ENCODE measurements at regions not wholly inside any gene's neighbourhood (a gene's known extent, or its start where the extent isn't known, plus 50 kb on each side); places are given as distances from the start of the nearest gene placed in this dataset.

DNA sequence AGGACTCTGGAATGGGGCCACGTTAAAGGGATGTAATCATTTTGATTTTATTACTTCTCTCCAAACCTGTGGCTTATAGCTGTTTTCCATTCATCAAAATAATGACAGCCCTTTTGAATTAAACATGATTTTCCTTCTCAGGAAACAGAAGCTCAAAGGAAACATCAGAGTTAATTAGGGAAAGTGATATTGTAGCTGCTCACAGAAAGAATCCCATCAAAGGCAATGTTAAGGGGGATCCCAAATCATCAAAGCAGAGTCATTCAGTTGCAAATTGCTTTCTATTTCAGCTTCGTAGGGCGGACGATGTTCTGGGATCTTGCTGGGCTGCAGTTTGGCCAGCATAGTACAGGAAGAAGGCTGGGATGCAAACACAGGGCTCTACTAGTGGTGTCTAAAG is 563.2 kb downstream of the CCSER2 start:
- H3K27me3 Mint-ChIP-seq (ENCODE audit: unreplicated experiment): peaks cover 3% of the 10 kb centered on the region
- TF ChIP-seq, protein P1, sequence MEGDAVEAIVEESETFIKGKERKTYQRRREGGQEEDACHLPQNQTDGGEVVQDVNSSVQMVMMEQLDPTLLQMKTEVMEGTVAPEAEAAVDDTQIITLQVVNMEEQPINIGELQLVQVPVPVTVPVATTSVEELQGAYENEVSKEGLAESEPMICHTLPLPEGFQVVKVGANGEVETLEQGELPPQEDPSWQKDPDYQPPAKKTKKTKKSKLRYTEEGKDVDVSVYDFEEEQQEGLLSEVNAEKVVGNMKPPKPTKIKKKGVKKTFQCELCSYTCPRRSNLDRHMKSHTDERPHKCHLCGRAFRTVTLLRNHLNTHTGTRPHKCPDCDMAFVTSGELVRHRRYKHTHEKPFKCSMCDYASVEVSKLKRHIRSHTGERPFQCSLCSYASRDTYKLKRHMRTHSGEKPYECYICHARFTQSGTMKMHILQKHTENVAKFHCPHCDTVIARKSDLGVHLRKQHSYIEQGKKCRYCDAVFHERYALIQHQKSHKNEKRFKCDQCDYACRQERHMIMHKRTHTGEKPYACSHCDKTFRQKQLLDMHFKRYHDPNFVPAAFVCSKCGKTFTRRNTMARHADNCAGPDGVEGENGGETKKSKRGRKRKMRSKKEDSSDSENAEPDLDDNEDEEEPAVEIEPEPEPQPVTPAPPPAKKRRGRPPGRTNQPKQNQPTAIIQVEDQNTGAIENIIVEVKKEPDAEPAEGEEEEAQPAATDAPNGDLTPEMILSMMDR (IDR thresholded peaks at IDR 0.05; ENCODE audit: unreplicated experiment): no peak
- no TSS peak for BruUV-seq (replicated peaks)
- no peak for DNase-seq
- intact Hi-C loops (cut with micrococcal nuclease; ENCODE audit: unreplicated experiment): no loop called here
- H3K4me3 Mint-ChIP-seq (ENCODE audit: low read depth, unreplicated experiment): no peak overlapping the region
- no peaks in the 10 kb centered on the region for H3K36me3 Mint-ChIP-seq (ENCODE audit: insufficient read depth, unreplicated experiment)
- H3K27ac Mint-ChIP-seq (ENCODE audit: unreplicated experiment): no peak overlapping the region
- peaks cover 2% of the 10 kb centered on the region for H3K9me3 Mint-ChIP-seq (ENCODE audit: low read depth, unreplicated experiment)
- no peaks in the 10 kb centered on the region for H3K4me1 Mint-ChIP-seq (ENCODE audit: low read depth, unreplicated experiment)
- CTCF ChIA-PET: no interaction called here

DNA sequence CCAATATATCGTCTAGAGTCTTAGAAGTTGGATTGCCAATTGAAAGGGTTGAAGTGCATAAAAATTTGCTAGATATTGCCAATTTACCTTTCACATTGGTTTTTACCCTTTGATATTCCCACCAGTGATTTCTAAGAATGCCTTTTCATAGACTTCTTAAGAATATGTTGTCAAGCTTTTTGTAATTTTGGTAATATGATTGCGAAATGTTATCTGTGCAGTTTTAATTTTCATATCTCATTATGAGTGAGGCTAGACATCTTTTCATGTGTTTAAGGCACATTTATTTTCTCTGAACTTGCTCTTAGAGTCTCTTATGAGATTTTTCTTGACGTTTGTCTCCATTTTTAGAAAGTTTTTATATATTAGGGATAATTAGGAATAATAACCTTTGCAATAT is 567.2 kb downstream of the CCSER2 start:
- DNase-seq: no peak
- H3K9me3 Mint-ChIP-seq (ENCODE audit: low read depth, unreplicated experiment): peaks cover 2% of the 10 kb centered on the region
- H3K27me3 Mint-ChIP-seq (ENCODE audit: unreplicated experiment): peaks cover 2% of the 10 kb centered on the region
- no peak overlapping the region for H3K4me3 Mint-ChIP-seq (ENCODE audit: low read depth, unreplicated experiment)
- BruUV-seq (replicated peaks): no TSS peak
- CTCF ChIA-PET: no interaction called here
- TF ChIP-seq, protein P1 (IDR thresholded peaks at IDR 0.05; ENCODE audit: unreplicated experiment): no peak
- intact Hi-C loops (cut with micrococcal nuclease; ENCODE audit: unreplicated experiment): no loop called here
- no peak overlapping the region for H3K27ac Mint-ChIP-seq (ENCODE audit: unreplicated experiment)
- no peaks in the 10 kb centered on the region for H3K4me1 Mint-ChIP-seq (ENCODE audit: low read depth, unreplicated experiment)
- H3K36me3 Mint-ChIP-seq (ENCODE audit: insufficient read depth, unreplicated experiment): no peaks in the 10 kb centered on the region

DNA sequence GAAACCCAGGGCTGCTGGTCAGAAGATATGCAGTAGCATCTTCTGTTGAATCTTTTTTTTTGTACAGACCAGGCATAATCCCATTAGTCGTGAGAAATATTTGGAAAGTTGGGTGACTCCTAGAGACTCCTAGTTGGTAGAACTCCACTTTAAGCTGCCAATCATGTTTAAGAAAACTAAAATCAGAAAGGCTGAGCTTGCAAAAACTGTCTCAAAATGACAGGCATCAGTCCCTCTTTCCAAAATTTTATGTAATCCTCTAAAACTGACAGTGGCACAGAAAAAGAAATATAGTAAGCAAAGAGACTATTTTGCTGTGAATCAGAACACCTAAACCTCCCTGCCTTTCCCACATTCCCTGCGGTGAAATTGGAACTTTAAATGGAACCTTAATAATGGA is 568.5 kb downstream of the CCSER2 start:
- TF ChIP-seq, protein P1 (IDR thresholded peaks at IDR 0.05; ENCODE audit: unreplicated experiment): no peak
- Mint-ChIP-seq H3K27ac (ENCODE audit: unreplicated experiment) (no peak overlapping the region), H3K9me3 (ENCODE audit: low read depth, unreplicated experiment) (peaks cover 2% of the 10 kb centered on the region), H3K27me3 (ENCODE audit: unreplicated experiment) (peaks cover 15% of the 10 kb centered on the region), H3K36me3 (ENCODE audit: insufficient read depth, unreplicated experiment) (no peaks in the 10 kb centered on the region), H3K4me1 (ENCODE audit: low read depth, unreplicated experiment) (no peaks in the 10 kb centered on the region), H3K4me3 (ENCODE audit: low read depth, unreplicated experiment) (no peak overlapping the region)
- no peak for DNase-seq
- intact Hi-C loops (cut with micrococcal nuclease; ENCODE audit: unreplicated experiment): no loop called here
- no TSS peak for BruUV-seq (replicated peaks)
- CTCF ChIA-PET: no interaction called here

DNA sequence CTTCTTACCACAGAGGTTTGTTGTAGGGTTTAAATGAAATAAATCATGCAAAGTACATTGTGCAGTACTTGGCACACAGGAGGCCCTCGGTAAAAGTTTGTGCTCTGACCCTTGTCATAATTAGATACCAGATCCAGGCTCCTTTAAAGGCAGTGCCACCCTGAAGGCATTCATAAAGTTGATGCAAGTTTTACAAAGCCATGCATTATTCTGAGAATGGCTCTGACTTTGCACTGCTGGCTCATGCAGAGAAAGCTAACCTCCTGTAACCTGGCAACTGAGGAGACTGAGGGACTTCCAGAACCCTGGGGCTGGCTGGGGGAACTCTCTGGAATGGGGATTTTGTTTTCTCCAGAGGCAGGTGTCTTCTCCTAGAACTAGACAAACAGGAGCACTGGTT is 570.9 kb downstream of the CCSER2 start:
- intact Hi-C loops (cut with micrococcal nuclease; ENCODE audit: unreplicated experiment): no loop called here
- CTCF ChIA-PET: no interaction called here
- TF ChIP-seq, protein P1 (IDR thresholded peaks at IDR 0.05; ENCODE audit: unreplicated experiment): no peak
- Mint-ChIP-seq H3K9me3 (ENCODE audit: low read depth, unreplicated experiment) (no peaks in the 10 kb centered on the region), H3K4me1 (ENCODE audit: low read depth, unreplicated experiment) (no peaks in the 10 kb centered on the region), H3K4me3 (ENCODE audit: low read depth, unreplicated experiment) (no peak overlapping the region), H3K27me3 (ENCODE audit: unreplicated experiment) (peaks cover 17% of the 10 kb centered on the region), H3K36me3 (ENCODE audit: insufficient read depth, unreplicated experiment) (no peaks in the 10 kb centered on the region), H3K27ac (ENCODE audit: unreplicated experiment) (no peak overlapping the region)
- no TSS peak for BruUV-seq (replicated peaks)
- no peak for DNase-seq

DNA sequence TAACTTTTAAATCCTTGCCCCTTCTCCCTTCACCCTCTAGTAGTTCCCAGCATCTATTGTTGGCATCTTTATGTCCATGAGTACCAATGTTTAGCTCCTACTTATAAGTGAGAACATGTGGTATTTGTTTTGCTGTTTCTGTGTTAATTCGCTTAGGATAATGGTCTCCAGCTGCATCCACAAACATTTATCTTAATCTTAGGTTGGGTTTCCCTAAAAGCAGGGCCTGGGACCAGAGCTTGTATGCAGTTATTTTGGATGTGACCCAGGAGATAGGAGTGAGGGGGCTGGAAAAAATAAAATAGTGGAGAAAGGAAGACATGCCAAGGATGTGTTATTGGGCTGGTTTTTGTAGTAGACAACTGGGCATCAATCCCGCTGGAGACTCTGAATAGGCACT is 571.8 kb downstream of the CCSER2 start:
- TF ChIP-seq, protein P1 (IDR thresholded peaks at IDR 0.05; ENCODE audit: unreplicated experiment): no peak
- no TSS peak for BruUV-seq (replicated peaks)
- no peak overlapping the region for H3K4me3 Mint-ChIP-seq (ENCODE audit: low read depth, unreplicated experiment)
- H3K4me1 Mint-ChIP-seq (ENCODE audit: low read depth, unreplicated experiment): no peaks in the 10 kb centered on the region
- no peak for DNase-seq
- peaks cover 26% of the 10 kb centered on the region for H3K27me3 Mint-ChIP-seq (ENCODE audit: unreplicated experiment)
- H3K36me3 Mint-ChIP-seq (ENCODE audit: insufficient read depth, unreplicated experiment): no peaks in the 10 kb centered on the region
- H3K27ac Mint-ChIP-seq (ENCODE audit: unreplicated experiment): no peak overlapping the region
- CTCF ChIA-PET: no interaction called here
- intact Hi-C loops (cut with micrococcal nuclease; ENCODE audit: unreplicated experiment): no loop called here
- no peaks in the 10 kb centered on the region for H3K9me3 Mint-ChIP-seq (ENCODE audit: low read depth, unreplicated experiment)
